Stimulated activated CD4-positive, alpha-beta T cell treated with anti-CD3 and anti-CD28 coated beads, Interleukin-1b, Interleukin-23, amount 100 ng/mL, for 1 hour (primary cell): ENCODE measurements at regions not wholly inside any gene's neighbourhood (a gene's known extent, or its start where the extent isn't known, plus 50 kb on each side); places are given as distances from the start of the nearest gene placed in this dataset.
"Not testable (repeated sequence)": the region's sequence is repeated elsewhere in the genome, so short reads cannot be mapped to it uniquely, and the experiment has no call there.

Experiments used
- DNase-seq, 2 donors: peaks; one replicate each; pipeline ENCODE4 v3.0.0-alpha.2; 2020; ENCODE audit warnings: low read depth in 2 of 2

DNA sequence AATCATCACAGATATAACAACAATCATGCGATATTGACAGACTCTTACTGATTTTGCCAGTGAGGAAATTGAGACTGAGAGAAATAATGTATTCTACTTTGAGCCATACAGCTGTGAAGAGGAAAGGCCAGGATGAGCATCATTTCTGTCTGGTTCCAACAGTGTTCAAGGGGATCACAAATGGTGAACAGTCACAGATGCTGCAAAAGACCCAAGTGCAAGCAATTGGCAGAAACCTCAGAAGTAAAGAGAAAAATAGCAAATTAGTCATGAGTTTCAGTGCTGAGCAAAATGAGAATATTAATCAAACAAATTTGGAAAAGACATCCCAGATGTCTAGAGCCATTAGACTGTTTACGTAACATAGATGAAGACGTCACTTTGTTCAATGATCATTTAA, 114.1 kb downstream of the RAB38 start:
- no peak for DNase-seq

DNA sequence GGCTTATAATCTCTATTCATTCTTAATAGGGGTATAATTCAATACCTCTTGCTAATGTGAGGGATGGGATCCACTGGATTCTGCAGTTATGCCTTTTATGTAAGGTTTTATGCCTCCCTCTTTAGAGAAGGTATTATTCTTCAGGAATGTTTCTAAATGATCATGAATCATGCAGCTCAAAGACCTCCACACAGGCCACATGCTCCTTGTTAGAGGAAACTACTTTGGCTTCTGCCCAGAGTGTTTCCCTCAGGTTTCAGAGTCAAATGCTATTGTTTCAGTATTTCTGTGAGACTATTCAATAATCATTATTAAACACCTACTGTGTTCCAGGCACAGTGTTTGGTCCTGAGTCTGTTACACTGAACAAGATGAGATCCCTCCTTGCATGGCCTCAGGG, 115.9 kb downstream of the RAB38 start:
- no peak for DNase-seq

DNA sequence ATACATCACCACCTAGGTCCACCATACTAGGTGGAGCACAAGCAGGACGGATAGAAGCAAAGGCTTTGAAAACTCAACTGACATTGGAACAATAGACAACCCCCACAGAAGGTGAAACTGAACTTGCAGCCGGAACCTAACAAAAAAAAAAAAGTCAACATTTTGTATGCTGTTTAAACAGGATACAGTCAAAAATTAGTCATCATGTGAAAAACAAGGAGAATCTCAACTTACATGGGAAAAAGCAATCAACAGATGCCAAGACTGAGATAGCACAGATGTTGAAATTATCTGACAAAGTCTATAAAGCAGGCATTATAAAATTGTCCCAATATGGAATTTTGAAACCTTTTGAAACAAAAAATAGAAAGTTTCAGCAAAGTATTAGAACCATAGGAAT, 123.8 kb downstream of the RAB38 start:
- no peak for DNase-seq

DNA sequence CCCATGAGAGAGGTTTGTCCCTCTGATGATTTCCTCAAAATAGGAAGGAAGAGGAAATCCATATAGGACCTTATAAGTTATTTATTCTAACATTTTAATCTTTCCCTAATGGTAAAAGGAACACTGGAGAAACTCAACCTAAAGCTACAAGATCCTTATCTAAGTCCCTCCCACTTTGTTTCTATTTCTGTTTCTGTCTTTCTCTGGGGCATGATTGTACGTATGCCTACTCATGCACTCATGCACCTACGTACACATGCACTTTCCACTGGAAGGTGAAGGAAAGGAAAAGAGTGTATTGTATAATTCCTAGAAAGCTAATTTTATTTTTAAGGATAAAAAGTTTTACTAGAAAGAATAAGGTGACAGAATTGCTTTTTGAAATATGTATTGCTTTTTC, 125.0 kb downstream of the RAB38 start:
- DNase-seq, result no peak

DNA sequence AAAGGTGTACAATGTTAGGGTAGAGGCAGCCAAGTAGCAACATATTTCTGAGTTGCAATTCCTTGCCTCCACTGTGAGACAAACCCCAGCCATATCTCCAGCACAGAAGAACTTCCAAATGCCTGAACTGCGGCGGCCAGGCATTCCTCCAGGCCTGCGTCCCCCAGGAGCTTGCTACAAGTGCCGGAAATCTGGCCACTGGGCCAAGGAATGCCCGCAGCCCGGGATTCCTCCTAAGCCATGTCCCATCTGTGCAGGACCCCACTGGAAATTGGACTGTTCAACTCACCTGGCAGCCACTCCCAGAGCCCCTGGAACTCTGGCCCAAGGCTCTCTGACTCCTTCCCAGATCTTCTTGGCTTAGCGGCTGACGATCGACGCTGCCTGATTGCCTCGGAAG, 130.0 kb downstream of the RAB38 start:
- not testable (repeated sequence) for DNase-seq

DNA sequence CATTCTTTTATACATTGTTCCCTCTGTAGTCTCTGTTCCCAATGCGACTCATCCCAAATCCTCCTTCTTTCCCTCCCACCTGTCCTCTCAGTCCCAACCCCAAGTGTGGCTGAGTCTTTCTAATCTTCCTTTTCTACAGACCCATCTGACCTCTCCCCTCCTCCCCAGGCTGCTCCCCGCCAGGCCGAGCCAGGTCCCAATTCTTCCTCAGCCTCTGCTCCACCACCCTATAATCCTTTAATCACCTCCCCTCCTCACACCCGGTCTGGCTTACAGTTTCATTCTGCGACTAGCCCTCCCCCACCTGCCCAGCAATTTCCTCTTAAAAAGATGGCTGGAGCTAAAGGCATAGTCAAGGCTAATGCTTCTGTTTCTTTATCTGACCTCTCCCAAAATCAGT, 130.6 kb downstream of the RAB38 start:
- not testable (repeated sequence) for DNase-seq

DNA sequence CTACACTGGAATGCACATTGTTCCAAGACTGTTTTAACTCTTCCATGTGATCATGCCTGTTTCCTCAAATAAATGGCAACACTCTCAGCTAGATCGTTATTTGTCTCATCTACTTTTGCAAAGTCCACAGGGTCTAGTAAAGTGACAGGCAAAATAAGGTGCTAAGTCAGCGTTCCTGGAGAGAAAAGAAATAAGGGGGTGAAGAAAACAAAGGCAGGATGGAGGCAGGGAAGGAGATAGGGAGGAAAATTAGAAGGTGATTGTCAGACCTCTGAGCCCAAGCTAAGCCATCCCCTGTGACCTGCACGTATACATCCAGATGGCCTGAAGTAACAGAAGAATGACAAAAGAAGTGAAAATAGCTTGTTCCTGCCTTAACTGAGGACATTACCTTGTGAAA, 132.1 kb downstream of the RAB38 start:
- no peak for DNase-seq

DNA sequence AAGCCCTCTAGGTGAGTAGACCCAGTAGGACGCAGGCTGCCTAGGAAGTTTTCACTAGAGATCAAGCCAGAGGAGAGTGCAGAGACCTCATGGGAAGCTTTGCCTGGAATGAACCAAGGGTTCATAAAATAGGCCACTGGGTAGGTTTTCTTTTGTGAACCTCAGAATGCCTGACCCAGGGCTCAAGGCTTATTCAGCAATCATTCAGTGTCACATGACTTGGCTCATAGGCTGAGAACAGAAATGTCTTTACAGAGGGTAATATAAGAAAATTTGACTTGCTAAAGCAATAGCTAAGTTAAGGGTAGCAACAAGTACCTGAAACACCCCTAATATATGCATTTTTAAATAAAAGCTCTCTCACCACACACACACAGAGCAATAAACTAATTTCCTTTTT, 132.6 kb downstream of the RAB38 start:
- DNase-seq, result no peak

DNA sequence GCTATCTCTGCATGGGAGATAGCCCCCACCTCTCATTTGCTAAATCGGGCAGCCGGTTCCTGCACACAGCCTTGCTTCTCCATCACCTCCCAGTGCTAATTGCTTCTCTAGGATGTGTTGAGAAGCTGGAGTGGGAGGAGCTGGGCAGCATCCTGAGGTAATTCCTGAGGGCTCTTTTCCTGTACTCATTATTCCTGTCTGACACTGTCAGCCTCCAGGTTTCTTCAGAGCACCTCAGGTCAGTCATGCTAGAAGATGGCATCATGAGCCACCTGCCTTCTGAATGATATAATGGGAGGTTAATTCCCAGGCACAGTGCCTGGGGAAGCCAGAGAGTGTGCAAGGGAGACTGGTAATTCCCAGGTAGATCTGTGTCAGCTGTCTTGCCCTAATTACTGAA, 133.0 kb downstream of the RAB38 start:
- no peak for DNase-seq

DNA sequence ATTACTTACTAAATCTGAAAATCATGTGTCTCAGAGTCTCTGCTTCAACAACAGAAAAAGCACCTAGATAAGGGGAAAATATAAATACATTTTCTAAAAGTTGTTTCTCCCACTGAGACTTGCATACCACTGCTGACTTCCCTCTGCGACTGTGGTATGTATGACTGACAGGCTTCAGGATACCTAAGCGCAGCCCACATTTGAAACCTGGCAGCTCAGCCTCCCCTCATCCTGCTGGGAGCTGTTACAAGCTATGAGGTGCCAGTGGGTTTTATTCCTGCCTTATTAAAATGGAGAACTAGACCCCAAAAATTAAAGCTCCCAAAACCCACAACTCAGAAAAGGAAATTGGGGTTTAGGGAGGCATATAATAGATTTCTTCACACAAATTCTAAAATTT, 133.6 kb downstream of the RAB38 start:
- no peak for DNase-seq

DNA sequence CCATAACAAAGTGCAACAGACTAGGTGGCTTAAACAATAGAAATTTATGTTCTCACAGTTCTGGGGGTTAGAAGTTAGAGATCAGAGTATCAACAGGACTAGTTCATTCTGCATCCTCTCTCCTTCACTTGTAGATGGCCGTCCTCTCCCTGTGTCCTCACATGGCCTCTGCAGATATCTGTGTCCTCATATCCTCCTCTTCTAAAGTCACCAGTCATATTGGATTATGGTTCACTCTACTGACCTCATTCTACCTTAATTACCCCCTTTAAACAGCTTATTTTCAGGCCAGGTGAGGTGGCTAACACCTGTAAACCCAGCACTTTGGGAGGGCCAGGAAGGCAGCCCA, 135.1 kb downstream of the RAB38 start:
- DNase-seq, result no peak

DNA sequence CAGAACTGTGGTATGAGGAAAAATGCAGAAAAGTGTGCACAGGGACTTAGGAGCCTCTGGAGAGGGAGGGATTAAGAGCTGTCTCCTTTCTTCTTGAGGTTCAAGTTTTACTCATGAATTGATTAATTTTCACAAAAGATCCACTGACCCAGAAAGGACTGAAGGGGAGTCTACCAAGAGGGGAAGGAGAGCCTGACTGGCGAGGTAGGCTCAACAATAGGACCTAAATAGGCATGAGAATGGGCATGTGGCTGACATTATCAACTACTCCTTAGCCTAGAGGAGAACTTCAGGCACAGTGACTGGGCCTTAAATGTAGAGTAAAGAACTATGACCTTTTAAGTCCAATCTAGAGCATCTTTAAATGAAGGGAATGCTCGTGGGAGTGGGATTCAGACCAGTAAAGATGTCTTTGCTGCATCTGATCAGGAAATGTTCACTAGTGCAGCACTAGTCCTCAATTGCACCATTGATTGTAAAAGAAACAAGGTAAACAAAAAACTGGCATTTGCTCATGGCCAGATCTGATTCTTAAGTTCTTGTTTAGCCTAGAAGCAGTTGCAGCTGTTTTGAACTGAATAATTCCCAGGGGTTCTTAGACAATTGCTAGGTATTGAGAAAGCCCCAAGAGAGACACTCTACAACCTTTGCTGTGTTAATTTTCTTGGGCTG, 135.6 kb downstream of the RAB38 start:
- DNase-seq, result no peak

DNA sequence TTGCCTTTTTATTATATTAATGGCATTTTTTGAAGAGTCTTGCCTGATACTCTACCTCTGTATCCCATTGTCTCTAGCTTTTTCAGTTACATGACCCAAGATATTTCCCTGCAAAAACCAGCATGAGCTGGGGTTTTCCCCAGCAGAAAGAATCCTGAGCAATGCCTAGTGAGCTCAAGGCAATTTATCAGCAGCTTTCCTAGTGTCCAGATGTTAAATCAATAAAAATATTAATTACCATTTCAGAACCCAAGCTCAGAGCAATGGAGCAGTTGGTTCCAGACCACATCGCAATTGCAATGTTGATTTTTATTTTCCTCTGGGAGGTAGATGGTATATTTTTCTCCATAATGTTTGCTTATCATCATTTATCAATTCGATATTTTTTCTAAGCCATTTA, 137.2 kb downstream of the RAB38 start:
- no peak for DNase-seq

DNA sequence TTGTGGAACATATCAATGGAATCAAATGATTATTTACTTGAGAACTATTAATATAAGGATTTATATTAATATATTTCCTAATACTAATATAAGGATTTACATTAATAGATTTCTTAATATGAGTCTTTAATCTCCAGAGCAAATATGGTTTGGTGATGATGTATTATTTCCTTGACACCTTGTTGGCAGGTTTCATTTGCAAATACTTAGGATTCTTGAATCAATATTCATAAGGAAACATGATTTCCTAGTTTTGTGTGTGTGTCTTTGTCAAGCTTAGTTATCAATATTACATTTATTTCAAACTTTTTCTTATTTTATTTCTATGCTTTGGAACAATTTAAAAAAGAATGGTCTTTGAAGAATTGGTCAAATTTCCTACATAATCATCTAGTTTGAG, 138.5 kb downstream of the RAB38 start:
- DNase-seq, result no peak

DNA sequence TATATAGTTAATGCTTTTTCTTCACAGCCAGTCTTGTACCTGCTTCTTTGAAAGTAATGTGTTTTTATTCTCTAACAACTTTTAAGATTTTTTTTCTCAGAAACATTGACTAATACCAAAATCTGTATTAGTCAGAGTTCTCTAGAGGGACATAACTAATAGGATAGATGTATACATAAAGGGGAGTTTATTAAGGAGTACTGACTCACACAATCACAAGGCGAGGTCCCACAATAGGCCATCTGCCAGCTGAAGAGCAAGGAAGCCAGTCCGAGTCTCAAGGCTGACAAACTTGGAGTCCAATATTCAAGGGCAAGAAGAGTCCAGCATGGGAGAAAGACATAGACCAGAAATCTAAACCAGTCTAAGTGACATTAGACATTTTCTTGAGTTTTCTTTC, 140.0 kb downstream of the RAB38 start:
- DNase-seq, result no peak

DNA sequence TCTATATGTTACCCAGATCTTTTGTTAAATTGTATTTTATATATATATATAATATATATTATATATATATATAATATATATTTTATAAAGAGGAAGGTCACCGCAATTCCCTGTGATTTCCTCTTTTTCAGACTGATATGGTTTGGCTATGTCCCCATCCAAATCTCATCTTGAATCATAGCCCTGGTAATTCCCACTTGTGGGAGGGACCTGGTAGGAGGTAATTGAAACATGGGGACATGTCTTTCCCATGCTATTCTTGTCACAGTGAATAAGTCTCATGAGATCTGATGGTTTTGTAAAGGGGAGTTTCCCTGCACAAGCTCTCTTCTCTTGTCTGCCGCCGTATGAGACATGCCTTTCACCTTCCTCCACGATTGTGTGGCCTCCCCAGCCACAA, 157.6 kb downstream of the RAB38 start:
- DNase-seq, result no peak

DNA sequence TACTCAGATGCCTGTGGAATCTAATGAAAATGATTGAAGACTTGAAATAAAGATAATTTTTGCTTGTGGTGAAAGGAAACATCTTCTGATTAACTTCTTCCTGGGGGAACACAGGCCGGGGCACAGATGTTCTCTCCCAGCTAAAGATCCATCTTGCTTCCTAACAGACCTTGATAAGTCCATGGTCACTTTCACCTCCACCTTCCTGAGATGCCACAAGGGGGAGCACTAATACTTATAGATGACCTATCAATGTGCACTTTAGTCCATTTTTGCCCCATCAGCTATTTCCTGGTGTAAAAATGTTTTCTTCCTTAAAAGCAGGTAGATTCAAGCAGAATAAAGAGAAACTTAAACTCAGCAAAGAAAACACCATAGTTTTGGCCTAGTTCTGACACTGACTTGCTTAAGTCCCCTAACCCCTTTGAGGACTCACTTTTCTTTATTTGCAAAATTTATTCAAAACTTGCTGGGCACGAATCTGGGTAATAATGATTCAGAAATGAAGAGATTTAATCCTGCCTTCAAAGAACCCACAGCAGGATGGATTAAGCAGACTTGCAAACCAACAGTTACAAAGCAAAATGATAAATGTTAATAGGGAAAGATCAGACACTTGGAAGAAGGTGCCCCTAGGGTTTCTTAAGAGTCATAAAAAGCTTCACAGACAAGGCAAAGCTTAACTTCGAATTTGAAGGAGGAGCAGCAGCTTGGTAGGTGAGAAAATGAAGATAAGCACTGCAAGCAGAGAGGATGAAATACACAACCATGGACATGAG, 158.7 kb downstream of the RAB38 start:
- DNase-seq, result peak; percentile 8 to 12

DNA sequence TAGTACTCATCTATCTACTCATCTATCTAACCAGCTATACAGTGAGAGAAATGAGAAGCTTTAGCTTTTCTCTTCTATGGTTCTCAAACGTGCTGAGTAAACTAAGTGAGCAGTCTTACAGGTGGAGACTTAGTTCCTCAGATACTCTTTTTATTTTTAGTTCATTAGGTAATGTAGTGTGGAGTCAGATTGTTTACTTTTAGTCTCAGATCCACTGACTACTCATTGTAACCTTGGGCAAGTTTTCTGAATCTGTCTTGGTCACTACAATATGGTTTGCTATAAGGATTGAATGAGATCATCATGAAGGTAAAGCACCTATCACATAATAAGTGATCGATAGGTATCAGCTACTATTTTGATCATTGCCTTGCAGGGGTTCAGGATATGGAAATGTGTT, 160.1 kb downstream of the RAB38 start:
- no peak for DNase-seq

DNA sequence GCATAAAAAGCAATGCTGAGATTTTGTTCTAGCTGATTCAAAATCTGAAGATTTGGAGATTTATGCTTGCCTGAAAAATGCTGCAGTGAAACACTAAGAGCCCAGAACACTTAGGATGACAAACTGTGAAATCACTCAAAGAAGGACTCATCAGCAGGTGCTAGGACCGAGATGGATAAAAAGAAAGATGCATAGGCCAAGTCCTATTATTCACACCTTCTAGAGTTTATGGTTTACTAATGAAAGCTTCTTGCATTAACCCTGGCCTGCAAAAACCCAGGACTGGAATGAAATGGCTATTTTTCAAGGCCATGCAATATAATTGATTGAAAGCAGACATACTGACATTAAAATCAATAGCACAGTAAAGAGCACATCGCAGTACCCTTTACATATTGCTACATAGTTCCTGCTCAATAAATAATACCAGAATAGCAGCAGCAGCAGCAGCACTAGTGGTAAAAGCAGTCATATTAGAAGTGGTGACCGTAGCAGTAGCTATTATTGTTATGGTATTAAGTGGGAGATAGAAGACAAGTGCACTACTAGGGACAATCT, 161.7 kb downstream of the RAB38 start:
- DNase-seq, result no peak

DNA sequence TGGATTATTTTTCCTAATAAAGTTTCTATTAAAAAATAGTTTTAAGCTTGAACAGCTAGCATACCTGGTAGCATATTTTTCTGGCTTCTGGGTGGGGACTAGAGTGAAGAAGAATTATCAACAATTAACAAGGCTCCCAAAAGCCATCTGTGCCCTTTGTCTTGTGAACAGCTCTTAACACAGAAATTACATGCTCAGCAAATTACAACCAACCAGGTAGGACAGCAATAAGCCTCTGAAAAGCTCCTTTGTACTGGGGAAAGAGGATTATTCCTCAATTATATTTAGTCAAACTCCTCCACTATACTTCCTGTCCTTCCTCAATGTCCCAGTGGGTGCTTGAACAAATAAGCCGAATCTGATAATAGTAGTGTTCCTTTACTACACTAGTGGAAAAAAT, 162.8 kb downstream of the RAB38 start:
- no peak for DNase-seq

DNA sequence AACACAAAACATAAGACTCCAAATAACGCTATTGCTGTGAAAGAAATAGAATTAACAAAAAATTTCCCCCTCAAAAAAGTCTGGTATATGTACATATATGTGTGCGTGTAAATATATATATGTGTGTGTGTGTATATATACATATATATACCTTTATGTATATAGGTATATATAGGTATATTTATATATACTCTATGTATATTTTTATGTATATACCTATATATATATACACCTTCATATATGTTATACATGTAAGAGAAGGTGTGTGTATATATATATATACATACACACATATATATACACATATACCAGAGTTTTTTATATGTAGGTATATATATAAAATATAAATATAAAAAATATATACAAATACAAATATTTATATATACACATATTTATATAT, 199.2 kb downstream of the RAB38 start:
- no peak for DNase-seq

DNA sequence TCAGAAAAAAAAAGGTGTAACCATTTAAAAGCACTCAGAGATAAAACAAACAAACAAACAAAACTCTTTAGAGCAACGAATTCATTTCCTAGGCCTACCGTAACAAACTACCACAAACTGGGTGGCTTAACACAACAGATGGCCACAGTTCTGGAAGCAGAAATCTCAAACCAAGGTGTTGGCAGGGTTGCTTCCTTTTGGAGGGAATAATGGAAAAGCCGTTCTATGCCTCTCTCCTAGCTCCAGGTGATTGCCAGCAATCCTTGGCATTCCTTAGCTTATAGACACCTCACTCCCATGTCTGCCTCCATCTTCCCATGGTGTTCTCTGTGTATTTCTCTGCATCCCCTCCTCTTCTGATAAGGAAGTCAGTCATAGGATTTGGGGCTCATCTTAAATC, 200.4 kb downstream of the RAB38 start:
- no peak for DNase-seq

DNA sequence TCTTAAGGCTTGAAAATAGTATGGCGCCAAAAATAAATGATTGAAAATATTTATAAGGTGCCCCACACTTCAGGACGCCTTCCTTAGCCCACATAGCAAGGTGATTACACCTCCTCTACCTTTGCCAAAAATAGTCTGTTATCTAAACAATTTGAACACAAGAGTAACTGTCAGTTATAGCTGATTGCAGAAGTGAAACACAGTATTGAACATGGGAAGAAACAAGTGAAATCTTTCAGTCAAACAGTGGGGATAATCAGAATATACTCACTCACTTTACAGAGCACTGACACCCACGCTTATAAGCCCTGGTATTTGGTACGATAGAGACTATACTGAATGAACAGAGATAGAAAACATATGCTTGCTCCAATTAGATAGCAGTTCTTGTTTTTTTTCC, 203.1 kb downstream of the RAB38 start:
- DNase-seq, result no peak

DNA sequence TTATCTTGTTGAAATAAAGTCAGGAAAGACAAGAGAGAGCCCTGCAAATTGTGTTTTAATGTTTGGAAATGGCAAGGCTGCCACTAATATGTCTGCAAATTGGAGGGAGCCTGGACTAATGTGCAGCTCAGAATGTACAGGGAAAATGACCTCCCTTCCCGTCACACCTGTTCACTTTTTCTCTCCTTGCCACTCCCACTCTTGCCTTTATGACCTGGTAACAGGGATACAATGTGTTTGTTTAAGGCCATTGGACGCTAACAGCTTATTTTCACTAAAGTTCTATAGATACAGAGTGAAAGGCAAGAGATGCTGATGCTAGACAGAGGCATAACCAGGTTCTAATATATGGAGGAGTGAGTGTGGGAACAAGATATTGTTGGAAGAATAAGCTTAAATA, 203.9 kb downstream of the RAB38 start:
- no peak for DNase-seq
